ENCODE measurements at regions not wholly inside any gene's neighbourhood (a gene's known extent, or its start where the extent isn't known, plus 50 kb on each side); places are given as distances from the start of the nearest gene placed in this dataset.

GRCh38 chr4:53786632-53787031 is 195.3 kb upstream of the LNX1 start:
- TF ChIP-seq EZH2 (IDR thresholded peaks at IDR 0.05; ENCODE audit: borderline replicate concordance, low read depth, low read length, severe bottlenecking) (no peak), CTCF (IDR thresholded peaks at IDR 0.05; ENCODE audit: borderline replicate concordance, extremely low read depth, low read length, poor library complexity, severe bottlenecking) (no peak)
